A549 (cell line): ENCODE measurements at regions not wholly inside any gene's neighbourhood (a gene's known extent, or its start where the extent isn't known, plus 50 kb on each side); places are given as distances from the start of the nearest gene placed in this dataset.
"Not testable (repeated sequence)": the region's sequence is repeated elsewhere in the genome, so short reads cannot be mapped to it uniquely, and the experiment has no call there.

Source experiments
- CHD4 ChIP-seq: fragments of 200-600 bp; sonication (generic); IDR thresholded peaks from 2 replicates; pipeline ENCODE4 v1.6.1; 2016; ENCODE audit warnings: antibody characterized with exemption, mild to moderate bottlenecking, borderline replicate concordance
- CTCF ChIP-seq: fragments of >200 bp; sonication (Bioruptor Twin); formaldehyde crosslinking; IDR thresholded peaks from 3 replicates; pipeline ENCODE4 v1.5.1; 2016
- EP300 ChIP-seq, 2 experiments: fragments of >200 bp; sonication (Bioruptor Twin); formaldehyde crosslinking; IDR thresholded peaks; 2 replicates in 1 of 2; 3 replicates in 1 of 2; pipeline ENCODE4 v1.6.1; 2016 to 2017
- ESRRA ChIP-seq: fragments of 150-350 bp; IDR thresholded peaks from 2 replicates; pipeline ENCODE4 v1.6.1; 2014; ENCODE audit warnings: mild to moderate bottlenecking, low read length, borderline replicate concordance
- FOSL2 ChIP-seq, 2 experiments: fragments of 450-650 bp in 1 of 2; fragments of >200 bp in 1 of 2; sonication (Bioruptor Twin) in 1 of 2; formaldehyde crosslinking; IDR thresholded peaks; 2 replicates each; pipeline versions ENCODE4 v1.5.0 to v1.6.1; 2016 to 2020; ENCODE audit warnings: mild to moderate bottlenecking in 1 of 2, moderate library complexity in 1 of 2
- HDAC2 ChIP-seq: fragments of 200-600 bp; sonication (generic); IDR thresholded peaks from 2 replicates; pipeline ENCODE4 v1.6.1; 2016
- JUNB ChIP-seq: fragments of >200 bp; sonication (Bioruptor Twin); formaldehyde crosslinking; IDR thresholded peaks from 2 replicates; pipeline ENCODE4 v1.6.1; 2016
- POLR2A ChIP-seq: IDR thresholded peaks from 2 replicates; pipeline ENCODE4 v1.6.1; 2012; ENCODE audit warnings: mild to moderate bottlenecking, low read length
- RCOR1 ChIP-seq: fragments of 150-350 bp; IDR thresholded peaks from 2 replicates; pipeline ENCODE4 v1.6.1; 2014; ENCODE audit warnings: antibody characterized with exemption, low read length, low read depth
- RFX5 ChIP-seq: fragments of 450-650 bp; IDR thresholded peaks from 2 replicates; pipeline ENCODE4 v1.7.1; 2014; ENCODE audit warnings: antibody characterized with exemption, mild to moderate bottlenecking, moderate library complexity
- RNF2 ChIP-seq: fragments of 200-600 bp; sonication (generic); IDR thresholded peaks from 2 replicates; pipeline ENCODE4 v1.6.1; 2016; ENCODE audit warnings: low read depth, mild to moderate bottlenecking, antibody characterized with exemption, moderate library complexity, borderline replicate concordance
- ZC3H11A ChIP-seq: fragments of 450-650 bp; IDR thresholded peaks from 2 replicates; pipeline ENCODE4 v1.6.1; 2014; ENCODE audit warnings: antibody characterized with exemption, mild to moderate bottlenecking
- ZFP36 ChIP-seq: fragments of 450-650 bp; IDR thresholded peaks from 2 replicates; pipeline ENCODE4 v1.6.1; 2014; ENCODE audit warnings: borderline replicate concordance; ENCODE audit not compliant: partially characterized antibody
- TF ChIP-seq, protein P1 (sequence below): fragments of 200-600 bp; sonication (generic); IDR thresholded peaks from 2 replicates; pipeline ENCODE4 v1.6.1; 2016; ENCODE audit warnings: antibody characterized with exemption, mild to moderate bottlenecking, moderate library complexity

- TF ChIP-seq EP300 (IDR thresholded peaks at IDR 0.05); CTCF; ESRRA; ZC3H11A; RFX5; RCOR1; RNF2; ZFP36; CHD4; HDAC2; FOSL2 (IDR thresholded peaks at IDR 0.05); FOSL2 (CRISPR knock-in tag; IDR thresholded peaks at IDR 0.05); POLR2A; JUNB: not testable (repeated sequence)
- TF ChIP-seq, protein P1, sequence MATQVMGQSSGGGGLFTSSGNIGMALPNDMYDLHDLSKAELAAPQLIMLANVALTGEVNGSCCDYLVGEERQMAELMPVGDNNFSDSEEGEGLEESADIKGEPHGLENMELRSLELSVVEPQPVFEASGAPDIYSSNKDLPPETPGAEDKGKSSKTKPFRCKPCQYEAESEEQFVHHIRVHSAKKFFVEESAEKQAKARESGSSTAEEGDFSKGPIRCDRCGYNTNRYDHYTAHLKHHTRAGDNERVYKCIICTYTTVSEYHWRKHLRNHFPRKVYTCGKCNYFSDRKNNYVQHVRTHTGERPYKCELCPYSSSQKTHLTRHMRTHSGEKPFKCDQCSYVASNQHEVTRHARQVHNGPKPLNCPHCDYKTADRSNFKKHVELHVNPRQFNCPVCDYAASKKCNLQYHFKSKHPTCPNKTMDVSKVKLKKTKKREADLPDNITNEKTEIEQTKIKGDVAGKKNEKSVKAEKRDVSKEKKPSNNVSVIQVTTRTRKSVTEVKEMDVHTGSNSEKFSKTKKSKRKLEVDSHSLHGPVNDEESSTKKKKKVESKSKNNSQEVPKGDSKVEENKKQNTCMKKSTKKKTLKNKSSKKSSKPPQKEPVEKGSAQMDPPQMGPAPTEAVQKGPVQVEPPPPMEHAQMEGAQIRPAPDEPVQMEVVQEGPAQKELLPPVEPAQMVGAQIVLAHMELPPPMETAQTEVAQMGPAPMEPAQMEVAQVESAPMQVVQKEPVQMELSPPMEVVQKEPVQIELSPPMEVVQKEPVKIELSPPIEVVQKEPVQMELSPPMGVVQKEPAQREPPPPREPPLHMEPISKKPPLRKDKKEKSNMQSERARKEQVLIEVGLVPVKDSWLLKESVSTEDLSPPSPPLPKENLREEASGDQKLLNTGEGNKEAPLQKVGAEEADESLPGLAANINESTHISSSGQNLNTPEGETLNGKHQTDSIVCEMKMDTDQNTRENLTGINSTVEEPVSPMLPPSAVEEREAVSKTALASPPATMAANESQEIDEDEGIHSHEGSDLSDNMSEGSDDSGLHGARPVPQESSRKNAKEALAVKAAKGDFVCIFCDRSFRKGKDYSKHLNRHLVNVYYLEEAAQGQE: not testable (repeated sequence)
Observed at GRCh38 chr7:32219831-32220230, 149.6 kb upstream of the PDE1C start.
